Esophagus (tissue), 2 donors: ENCODE measurements at regions not wholly inside any gene's neighbourhood (a gene's known extent, or its start where the extent isn't known, plus 50 kb on each side); places are given as distances from the start of the nearest gene placed in this dataset.
"Not testable (repeated sequence)": the region's sequence is repeated elsewhere in the genome, so short reads cannot be mapped to it uniquely, and the experiment has no call there.

ENCODE experiments used
- H3K27ac ChIP-seq, 2 donors: one replicate each; pipeline ENCODE4 v1.5.1; 2013; ENCODE audit warnings: low read depth in 2 of 2, mild to moderate bottlenecking in 2 of 2, inconsistent platforms in 1 of 2, low read length in 1 of 2, moderate library complexity in 1 of 2
- H3K27me3 ChIP-seq, 2 donors: one replicate each; pipeline ENCODE4 v1.6.1; 2013; ENCODE audit warnings: low read length in 2 of 2, control low read depth in 1 of 2, mild to moderate bottlenecking in 1 of 2; ENCODE audit not compliant: insufficient read depth in 2 of 2, control insufficient read depth in 1 of 2
- H3K36me3 ChIP-seq, 2 donors: one replicate each; pipeline ENCODE4 v1.6.1; 2013; ENCODE audit warnings: low read length in 1 of 2; ENCODE audit not compliant: control insufficient read depth in 2 of 2, insufficient read depth in 2 of 2
- H3K4me1 ChIP-seq, 2 donors: one replicate each; pipeline ENCODE4 v1.6.1; 2013; ENCODE audit warnings: low read length in 1 of 2; ENCODE audit not compliant: control insufficient read depth in 2 of 2, insufficient read depth in 2 of 2
- H3K4me3 ChIP-seq, 2 donors: one replicate each; pipeline ENCODE4 v1.5.1; 2013; ENCODE audit warnings: low read length in 2 of 2, mild to moderate bottlenecking in 2 of 2, low read depth in 1 of 2, moderate library complexity in 1 of 2
- H3K9me3 ChIP-seq, 2 donors: one replicate each; pipeline ENCODE4 v1.6.1; 2013; ENCODE audit warnings: mild to moderate bottlenecking in 2 of 2, low read depth in 1 of 2, low read length in 1 of 2, moderate library complexity in 1 of 2; ENCODE audit not compliant: control insufficient read depth in 2 of 2, insufficient read depth in 1 of 2
- WGBS, 2 donors: extraction: QIAGEN DNeasy Blood & Tissue Kit; methylation state at CpG; one replicate each; pipeline ENCODE4 v1.1.7; 2013; 5-methylcytosine and 5-hydroxymethylcytosine counted together
- donor health status: healthy with polysubstance abuse.
- donor health status: Bipolar disorder and iron deficiency.

- H3K36me3 ChIP-seq: no peaks in the 10 kb centered on the region
- no peak overlapping the region for H3K4me3 ChIP-seq
- H3K4me1 ChIP-seq: no peaks in the 10 kb centered on the region
- H3K9me3 ChIP-seq: no peaks in the 10 kb centered on the region
- H3K27me3 ChIP-seq: no peaks in the 10 kb centered on the region
- H3K27ac ChIP-seq: no peak overlapping the region
Observed at GRCh38 chr9:6109571-6109970, 94.1 kb upstream of the RANBP6 start.

- WGBS, 2 donors: 20 to 26% methylated on average over 2 of the region's 2 CpGs
- H3K36me3 ChIP-seq: no peaks in the 10 kb centered on the region
- no peaks in the 10 kb centered on the region for H3K4me1 ChIP-seq
- H3K27me3 ChIP-seq: no peaks in the 10 kb centered on the region
- H3K4me3 ChIP-seq: no peak overlapping the region
- H3K9me3 ChIP-seq: no peaks in the 10 kb centered on the region
- H3K27ac ChIP-seq: peak overlapping the region in 1 of 2 donors; percentile 58
Observed at GRCh38 chr9:6106711-6107339, 91.4 kb upstream of the RANBP6 start.

- 86 to 88% methylated on average over 1 of the region's 1 CpG for WGBS, 2 donors
- Histone ChIP-seq H3K27ac (no peak overlapping the region), H3K36me3 (no peaks in the 10 kb centered on the region), H3K9me3 (no peaks in the 10 kb centered on the region), H3K4me3 (no peak overlapping the region), H3K27me3 (no peaks in the 10 kb centered on the region), H3K4me1 (no peaks in the 10 kb centered on the region)
Observed at GRCh38 chr9:6105738-6106137, 90.3 kb upstream of the RANBP6 start.

- H3K27me3 ChIP-seq, H3K4me3 ChIP-seq, H3K9me3 ChIP-seq, H3K36me3 ChIP-seq, H3K27ac ChIP-seq, H3K4me1 ChIP-seq: not testable (repeated sequence)
- WGBS, 2 donors: 50 to 60% methylated on average over 3 of the region's 3 CpGs
Observed at GRCh38 chr9:6104406-6104805, 89.0 kb upstream of the RANBP6 start.

GRCh38 chr9:6103911-6104310 is 88.5 kb upstream of the RANBP6 start:
- WGBS, 2 donors: 75 to 82% methylated on average over 3 of the region's 3 CpGs

GRCh38 chr9:6102336-6102987 is 87.0 kb upstream of the RANBP6 start:
- H3K4me1 ChIP-seq, H3K4me3 ChIP-seq, H3K9me3 ChIP-seq, H3K27ac ChIP-seq, H3K27me3 ChIP-seq, H3K36me3 ChIP-seq: not testable (repeated sequence)
- WGBS, 2 donors: 52 to 67% methylated on average over 4 of the region's 4 CpGs

More at GRCh38 chr9:6103911-6104310, 88.5 kb upstream of the RANBP6 start:
- not testable (repeated sequence) for H3K4me1 ChIP-seq, H3K4me3 ChIP-seq, H3K27me3 ChIP-seq, H3K9me3 ChIP-seq, H3K27ac ChIP-seq, H3K36me3 ChIP-seq

- 90% methylated on average over 1 of the region's 1 CpG for WGBS, 2 donors
- not testable (repeated sequence) for H3K4me3 ChIP-seq, H3K4me1 ChIP-seq, H3K36me3 ChIP-seq, H3K9me3 ChIP-seq, H3K27me3 ChIP-seq, H3K27ac ChIP-seq
Observed at GRCh38 chr9:6101725-6102124, 86.3 kb upstream of the RANBP6 start.

GRCh38 chr9:6099346-6099745 is 83.9 kb upstream of the RANBP6 start:
- not testable (repeated sequence) for H3K4me3 ChIP-seq, H3K27ac ChIP-seq, H3K36me3 ChIP-seq, H3K9me3 ChIP-seq, H3K27me3 ChIP-seq, H3K4me1 ChIP-seq

- H3K27me3 ChIP-seq: no peaks in the 10 kb centered on the region
- WGBS, 2 donors: 77 to 97% methylated on average over 1 of the region's 1 CpG
Observed at GRCh38 chr9:6098431-6098830, 83.0 kb upstream of the RANBP6 start.

GRCh38 chr9:6096821-6097220 is 81.4 kb upstream of the RANBP6 start:
- Histone ChIP-seq H3K9me3 (no peaks in the 10 kb centered on the region), H3K36me3 (no peaks in the 10 kb centered on the region), H3K27ac (no peak overlapping the region), H3K4me3 (no peak overlapping the region), H3K27me3 (no peaks in the 10 kb centered on the region), H3K4me1 (no peaks in the 10 kb centered on the region)
- 69 to 79% methylated on average over 3 of the region's 3 CpGs for WGBS, 2 donors

More at GRCh38 chr9:6098431-6098830, 83.0 kb upstream of the RANBP6 start:
- no peak overlapping the region for H3K4me3 ChIP-seq
- H3K27ac ChIP-seq: no peak overlapping the region
- no peaks in the 10 kb centered on the region for H3K36me3 ChIP-seq
- no peaks in the 10 kb centered on the region for H3K4me1 ChIP-seq
- no peaks in the 10 kb centered on the region for H3K9me3 ChIP-seq
